Mucosa of rectum (tissue), 2 donors: ENCODE measurements at regions not wholly inside any gene's neighbourhood (a gene's known extent, or its start where the extent isn't known, plus 50 kb on each side); places are given as distances from the start of the nearest gene placed in this dataset.

Experiments used
- H3K27ac ChIP-seq, 2 donors: one replicate each; pipeline ENCODE4 v1.7.0; 2013; ENCODE audit warnings: inconsistent platforms in 2 of 2, low read depth in 2 of 2, low read length in 2 of 2
- H3K27me3 ChIP-seq, 2 donors: one replicate each; pipeline ENCODE4 v1.7.0; 2013; ENCODE audit warnings: low read length in 2 of 2; ENCODE audit not compliant: control insufficient read depth in 2 of 2, insufficient read depth in 2 of 2
- H3K36me3 ChIP-seq, 2 donors: one replicate each; pipeline ENCODE4 v1.7.0; 2013; ENCODE audit warnings: low read length in 2 of 2; ENCODE audit not compliant: control insufficient read depth in 2 of 2, insufficient read depth in 2 of 2
- H3K4me1 ChIP-seq, 2 donors: one replicate each; pipeline ENCODE4 v1.7.0; 2013; ENCODE audit warnings: low read length in 2 of 2, mild to moderate bottlenecking in 1 of 2; ENCODE audit not compliant: control insufficient read depth in 2 of 2, insufficient read depth in 2 of 2
- H3K4me3 ChIP-seq, 2 donors: one replicate each; pipeline ENCODE4 v1.7.0; 2013; ENCODE audit warnings: low read length in 2 of 2
- H3K9ac ChIP-seq, 2 donors: one replicate each; pipeline ENCODE4 v1.7.0; 2013; ENCODE audit warnings: low read length in 2 of 2, low read depth in 1 of 2, mild to moderate bottlenecking in 1 of 2
- H3K9me3 ChIP-seq, 2 donors: one replicate each; pipeline ENCODE4 v1.7.0; 2013; ENCODE audit warnings: low read length in 2 of 2; ENCODE audit not compliant: control insufficient read depth in 2 of 2
- donor health status: healthy.
- donor health status: Normal muscosa, but diverticular disease.

GRCh38 chr2:167551416-167551815 lies 663.1 kb downstream of the XIRP2 start:
- Histone ChIP-seq H3K36me3 (no peaks in the 10 kb centered on the region), H3K27me3 (no peaks in the 10 kb centered on the region), H3K4me1 (no peaks in the 10 kb centered on the region), H3K27ac (no peak overlapping the region), H3K4me3 (no peak overlapping the region), H3K9me3 (no peaks in the 10 kb centered on the region), H3K9ac (no peak overlapping the region)

DNA sequence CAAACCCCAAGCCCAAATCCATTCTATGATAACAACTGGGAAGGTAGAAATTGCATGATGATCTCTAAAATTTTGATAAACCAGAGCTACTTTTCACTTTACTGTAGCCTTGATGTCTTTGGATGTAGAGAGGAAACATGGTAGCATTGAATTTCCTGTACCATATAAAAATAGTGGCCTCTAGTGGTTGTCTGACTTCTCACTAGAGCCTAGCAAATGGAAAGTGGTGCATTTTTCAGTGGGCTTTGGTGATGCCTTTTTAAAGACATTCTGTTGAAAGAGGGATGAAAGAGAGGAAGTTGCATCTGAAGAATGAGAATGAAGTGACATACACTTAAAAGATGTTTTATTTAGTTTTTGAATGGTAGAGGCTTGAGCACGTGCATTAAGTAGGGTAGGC lies 662.2 kb downstream of the XIRP2 start:
- Histone ChIP-seq H3K27me3 (no peaks in the 10 kb centered on the region), H3K27ac (no peak overlapping the region), H3K4me1 (no peaks in the 10 kb centered on the region), H3K9ac (no peak overlapping the region), H3K36me3 (no peaks in the 10 kb centered on the region), H3K9me3 (no peaks in the 10 kb centered on the region), H3K4me3 (no peak overlapping the region)

GRCh38 chr2:167548396-167548795 lies 660.1 kb downstream of the XIRP2 start:
- Histone ChIP-seq H3K4me3 (no peak overlapping the region), H3K27me3 (no peaks in the 10 kb centered on the region), H3K4me1 (no peaks in the 10 kb centered on the region), H3K9ac (no peak overlapping the region), H3K36me3 (no peaks in the 10 kb centered on the region), H3K27ac (no peak overlapping the region), H3K9me3 (no peaks in the 10 kb centered on the region)

DNA sequence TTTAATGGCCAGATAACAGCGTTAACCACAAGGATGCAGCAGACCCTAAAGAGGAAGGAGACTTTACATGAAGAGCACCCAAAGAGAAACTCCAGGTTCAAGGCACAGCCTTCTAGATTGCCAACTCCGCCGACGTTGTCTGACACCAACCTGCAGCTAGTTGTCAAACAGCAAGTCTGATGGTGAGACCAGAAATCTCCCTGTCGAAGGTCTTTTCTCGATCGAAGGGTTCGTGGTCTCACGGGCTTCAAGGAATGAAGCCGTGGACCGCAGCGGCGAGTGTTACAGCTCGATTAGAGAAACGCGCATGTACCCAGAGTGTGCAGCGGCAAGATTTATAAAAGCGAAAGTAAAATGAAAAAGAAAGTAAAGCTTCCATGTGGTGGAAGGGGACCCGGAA lies 656.3 kb downstream of the XIRP2 start:
- Histone ChIP-seq H3K27ac (no peak overlapping the region), H3K9ac (no peak overlapping the region), H3K4me3 (no peak overlapping the region), H3K27me3 (no peaks in the 10 kb centered on the region), H3K9me3 (no peaks in the 10 kb centered on the region), H3K4me1 (no peaks in the 10 kb centered on the region), H3K36me3 (no peaks in the 10 kb centered on the region)

- no peak overlapping the region for H3K27ac ChIP-seq
- no peaks in the 10 kb centered on the region for H3K9me3 ChIP-seq
- no peak overlapping the region for H3K9ac ChIP-seq
- H3K36me3 ChIP-seq: no peaks in the 10 kb centered on the region
- H3K27me3 ChIP-seq: no peaks in the 10 kb centered on the region
- no peak overlapping the region for H3K4me3 ChIP-seq
- H3K4me1 ChIP-seq: no peaks in the 10 kb centered on the region
These were observed 655.4 kb downstream of the XIRP2 start for GRCh38 chr2:167543721-167544120.

GRCh38 chr2:167537743-167538142 lies 649.5 kb downstream of the XIRP2 start:
- no peak overlapping the region for H3K9ac ChIP-seq

DNA sequence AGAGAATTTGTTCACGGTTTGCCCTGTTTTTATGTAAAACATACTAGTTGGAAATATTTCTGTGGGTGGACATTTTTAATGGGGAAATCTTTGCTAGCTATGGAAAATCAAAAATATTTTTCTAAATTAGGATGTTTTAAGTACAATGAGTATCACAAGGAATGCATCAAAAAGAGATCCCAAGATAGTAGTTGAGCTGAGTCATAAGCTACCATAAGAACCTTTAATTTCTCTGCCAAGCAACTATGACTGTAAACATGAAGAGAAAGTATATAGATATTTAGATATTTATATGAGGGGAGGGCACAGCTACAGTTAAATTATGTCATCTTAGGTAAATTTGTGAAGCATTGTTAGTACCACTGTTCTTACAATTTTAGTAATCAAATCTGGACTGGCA lies 646.2 kb downstream of the XIRP2 start:
- H3K27ac ChIP-seq: no peak overlapping the region
- H3K27me3 ChIP-seq: no peaks in the 10 kb centered on the region
- no peak overlapping the region for H3K9ac ChIP-seq
- H3K4me3 ChIP-seq: no peak overlapping the region
- H3K9me3 ChIP-seq: no peaks in the 10 kb centered on the region
- H3K36me3 ChIP-seq: no peaks in the 10 kb centered on the region
- no peaks in the 10 kb centered on the region for H3K4me1 ChIP-seq

More at GRCh38 chr2:167537743-167538142, 649.5 kb downstream of the XIRP2 start:
- no peaks in the 10 kb centered on the region for H3K27me3 ChIP-seq
- H3K9me3 ChIP-seq: no peaks in the 10 kb centered on the region
- H3K27ac ChIP-seq: no peak overlapping the region
- H3K4me1 ChIP-seq: no peaks in the 10 kb centered on the region
- H3K4me3 ChIP-seq: no peak overlapping the region
- no peaks in the 10 kb centered on the region for H3K36me3 ChIP-seq

- no peaks in the 10 kb centered on the region for H3K9me3 ChIP-seq
- no peaks in the 10 kb centered on the region for H3K27me3 ChIP-seq
- no peaks in the 10 kb centered on the region for H3K36me3 ChIP-seq
- no peak overlapping the region for H3K9ac ChIP-seq
- H3K4me1 ChIP-seq: no peaks in the 10 kb centered on the region
- H3K4me3 ChIP-seq: no peak overlapping the region
- no peak overlapping the region for H3K27ac ChIP-seq
These were observed 636.5 kb downstream of the XIRP2 start for GRCh38 chr2:167524786-167525185.

DNA sequence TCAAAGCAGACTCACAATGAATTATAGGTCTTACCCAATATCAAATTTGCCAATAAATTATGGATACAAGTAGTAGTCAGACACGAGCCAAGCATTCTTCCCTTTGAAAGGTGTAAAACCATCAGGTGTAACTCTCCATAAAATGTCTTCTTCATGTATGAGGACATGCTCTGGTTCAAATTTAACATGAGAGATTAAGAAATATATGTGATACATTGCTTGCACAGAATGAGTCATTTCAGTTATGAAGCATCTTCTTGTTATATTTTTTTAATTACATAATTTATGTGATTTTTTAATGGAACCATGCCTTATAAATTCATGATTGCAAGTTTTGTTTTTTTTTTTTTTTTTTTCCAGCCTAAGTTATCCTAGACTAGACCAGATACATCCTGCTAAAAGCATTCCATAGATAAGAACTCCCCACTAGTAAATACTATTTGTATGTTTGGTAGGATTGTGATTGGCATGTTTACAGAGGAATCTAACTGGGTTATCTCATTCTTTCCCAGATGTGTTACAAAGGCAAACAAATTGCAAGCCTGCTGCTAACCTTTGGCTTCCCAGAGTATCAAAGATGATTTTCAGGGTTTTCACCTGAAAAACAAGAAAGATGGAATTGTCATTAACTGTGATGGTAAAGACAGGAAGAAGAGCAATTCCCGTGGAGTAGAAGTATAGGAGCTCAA lies 621.9 kb downstream of the XIRP2 start:
- H3K9me3 ChIP-seq: no peaks in the 10 kb centered on the region
- no peak overlapping the region for H3K9ac ChIP-seq
- no peak overlapping the region for H3K4me3 ChIP-seq
- peaks cover 4 to 6% of the 10 kb centered on the region in 2 donors for H3K4me1 ChIP-seq
- H3K36me3 ChIP-seq: no peaks in the 10 kb centered on the region
- H3K27me3 ChIP-seq: no peaks in the 10 kb centered on the region
- no peak overlapping the region for H3K27ac ChIP-seq

DNA sequence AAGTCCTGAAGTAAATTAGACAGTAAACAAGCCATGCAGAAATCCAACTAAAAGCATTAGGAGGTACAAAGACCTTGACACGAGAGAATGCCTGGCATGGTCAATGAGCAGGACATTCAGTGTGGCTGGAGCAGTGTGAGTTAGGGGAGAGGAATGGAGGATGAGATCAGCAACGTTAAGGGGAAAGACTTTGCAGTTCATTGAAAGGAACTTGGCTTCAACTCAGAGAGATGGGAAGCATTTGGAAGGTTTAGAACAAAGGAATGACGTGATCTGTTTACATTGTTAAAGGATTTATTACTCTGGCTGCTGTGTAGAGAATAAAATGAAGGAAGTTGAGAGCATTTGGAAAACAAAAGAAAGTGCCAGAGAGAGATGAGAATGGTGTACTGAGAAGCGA lies 621.3 kb downstream of the XIRP2 start:
- Histone ChIP-seq H3K9ac (no peak overlapping the region), H3K36me3 (no peaks in the 10 kb centered on the region), H3K27me3 (no peaks in the 10 kb centered on the region), H3K4me1 (peaks cover 4 to 6% of the 10 kb centered on the region in 2 donors), H3K4me3 (no peak overlapping the region), H3K9me3 (no peaks in the 10 kb centered on the region), H3K27ac (no peak overlapping the region)

GRCh38 chr2:167508709-167509108 lies 620.4 kb downstream of the XIRP2 start:
- Histone ChIP-seq H3K4me1 (peaks cover 4 to 6% of the 10 kb centered on the region in 2 donors), H3K9me3 (no peaks in the 10 kb centered on the region), H3K9ac (no peak overlapping the region), H3K4me3 (no peak overlapping the region), H3K27me3 (no peaks in the 10 kb centered on the region), H3K27ac (no peak overlapping the region), H3K36me3 (no peaks in the 10 kb centered on the region)
